ENCODE measurements at regions not wholly inside any gene's neighbourhood (a gene's known extent, or its start where the extent isn't known, plus 50 kb on each side); places are given as distances from the start of the nearest gene placed in this dataset.

DNA sequence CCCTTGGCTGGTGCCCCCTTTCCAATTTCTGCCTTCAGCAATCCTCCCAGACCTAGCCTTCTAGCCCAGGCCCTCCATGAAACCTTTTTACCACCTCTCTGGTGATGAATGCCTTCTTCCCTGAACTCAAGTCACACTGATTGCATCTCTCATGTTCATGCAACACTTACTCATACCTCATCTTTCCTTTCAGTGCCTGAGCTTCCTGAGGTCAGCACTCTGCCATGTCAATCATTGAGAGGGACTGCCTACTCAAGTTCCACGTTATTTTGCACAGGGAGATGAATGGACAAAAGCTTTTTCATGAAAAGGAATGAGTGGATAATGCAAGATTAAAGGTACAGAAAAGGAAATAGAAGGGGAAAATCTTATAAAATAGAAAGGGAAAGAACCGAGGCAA, 60.1 kb upstream of the PLEKHG1 start:
- H3K9me3 Mint-ChIP-seq: no peaks in the 10 kb centered on the region
- H3K27ac Mint-ChIP-seq: no peak overlapping the region
- H3K4me3 Mint-ChIP-seq: no peak overlapping the region
- H3K36me3 Mint-ChIP-seq: no peaks in the 10 kb centered on the region
- peaks cover 5% of the 10 kb centered on the region for H3K4me1 Mint-ChIP-seq
- peaks cover 17% of the 10 kb centered on the region for H3K27me3 Mint-ChIP-seq
- DNase-seq: no peak

DNA sequence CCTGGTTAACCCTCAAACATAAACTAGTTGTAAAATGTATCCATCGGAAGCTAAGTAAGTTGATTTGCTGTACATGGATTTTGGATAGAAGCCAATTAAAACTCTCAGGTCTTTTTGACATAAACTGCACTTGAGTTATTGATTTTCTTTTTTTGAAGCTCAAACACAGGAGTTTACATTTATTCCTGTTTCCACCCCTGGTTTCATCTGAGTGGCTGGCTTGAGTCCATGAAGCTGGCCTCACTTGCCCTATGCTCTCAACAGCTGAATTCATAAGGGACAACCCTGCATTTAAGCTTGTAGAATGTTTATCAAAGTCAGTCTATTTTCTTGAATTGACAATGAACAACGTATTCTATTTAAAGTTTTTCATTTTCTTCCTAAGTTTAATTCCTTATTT, 58.1 kb upstream of the PLEKHG1 start:
- no peak overlapping the region for H3K27ac Mint-ChIP-seq
- no peaks in the 10 kb centered on the region for H3K9me3 Mint-ChIP-seq
- no peak overlapping the region for H3K4me3 Mint-ChIP-seq
- peaks cover 8% of the 10 kb centered on the region for H3K4me1 Mint-ChIP-seq
- H3K36me3 Mint-ChIP-seq: no peaks in the 10 kb centered on the region
- no peak for DNase-seq
- peaks cover 27% of the 10 kb centered on the region for H3K27me3 Mint-ChIP-seq

DNA sequence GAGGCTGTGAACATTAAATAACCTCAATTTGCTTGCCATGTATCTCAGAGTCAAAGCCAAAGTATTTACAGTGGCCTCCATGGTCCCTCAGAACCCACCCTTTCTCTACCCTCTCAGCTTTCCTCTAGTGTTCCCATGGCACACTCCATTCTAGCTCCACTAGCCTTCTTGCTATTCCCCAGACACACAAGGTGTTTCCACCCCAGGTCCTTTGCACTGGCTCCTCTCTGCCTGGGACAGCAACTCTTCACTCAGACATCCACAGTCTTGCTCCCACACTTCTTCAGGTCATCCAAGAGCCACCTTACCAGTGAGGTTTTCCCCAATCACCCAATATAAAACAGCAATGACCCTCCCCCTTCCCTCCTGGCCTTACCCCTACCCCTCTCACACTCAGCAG, 56.5 kb upstream of the PLEKHG1 start:
- Mint-ChIP-seq H3K4me3 (no peak overlapping the region), H3K4me1 (peaks cover 8% of the 10 kb centered on the region), H3K36me3 (no peaks in the 10 kb centered on the region), H3K9me3 (no peaks in the 10 kb centered on the region), H3K27me3 (peaks cover 35% of the 10 kb centered on the region), H3K27ac (no peak overlapping the region)
- DNase-seq: no peak

DNA sequence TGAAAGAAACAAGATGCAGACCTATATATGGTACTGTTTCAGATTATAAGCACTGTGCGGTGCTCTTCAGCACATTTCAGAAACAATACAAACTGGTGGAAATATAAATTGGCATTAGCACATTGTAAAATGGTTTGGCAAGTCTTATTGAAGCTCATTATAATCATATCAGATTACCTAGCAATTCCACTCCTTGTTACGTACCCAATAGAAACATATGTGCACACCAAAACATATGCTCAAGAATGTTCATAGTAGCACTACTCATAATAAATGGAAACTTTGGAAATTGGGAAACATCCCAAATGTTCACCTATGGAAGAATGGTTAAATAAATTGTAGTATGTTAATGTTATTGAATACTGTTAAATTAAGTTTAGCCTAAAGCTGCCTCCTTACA, 54.9 kb upstream of the PLEKHG1 start:
- DNase-seq: no peak
- Mint-ChIP-seq H3K27me3 (peaks cover 30% of the 10 kb centered on the region), H3K4me3 (no peak overlapping the region), H3K4me1 (peaks cover 5% of the 10 kb centered on the region), H3K27ac (no peak overlapping the region), H3K9me3 (no peaks in the 10 kb centered on the region), H3K36me3 (no peaks in the 10 kb centered on the region)

DNA sequence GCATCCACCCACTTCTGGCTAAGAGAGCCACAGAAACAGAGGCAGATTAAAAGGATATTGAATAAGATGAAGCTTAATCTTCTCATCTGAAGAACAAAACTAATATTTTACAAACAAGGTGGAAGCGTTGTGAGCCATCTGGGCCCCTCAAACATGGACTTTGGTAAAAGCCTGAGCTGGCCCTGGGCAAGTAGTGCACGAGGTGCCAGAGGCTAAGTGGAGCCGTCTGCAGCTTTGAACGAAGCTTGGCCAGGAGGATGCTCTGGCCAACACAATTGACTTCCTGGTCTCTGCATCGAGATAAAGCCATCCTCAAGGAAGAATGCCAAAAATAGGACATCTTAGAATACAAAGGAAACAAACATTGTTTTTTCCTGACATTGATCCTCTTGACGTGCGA, 53.2 kb upstream of the PLEKHG1 start:
- DNase-seq: no peak
- Mint-ChIP-seq H3K4me1 (peaks cover 5% of the 10 kb centered on the region), H3K9me3 (no peaks in the 10 kb centered on the region), H3K27me3 (peaks cover 30% of the 10 kb centered on the region), H3K36me3 (no peaks in the 10 kb centered on the region), H3K27ac (no peak overlapping the region), H3K4me3 (no peak overlapping the region)

DNA sequence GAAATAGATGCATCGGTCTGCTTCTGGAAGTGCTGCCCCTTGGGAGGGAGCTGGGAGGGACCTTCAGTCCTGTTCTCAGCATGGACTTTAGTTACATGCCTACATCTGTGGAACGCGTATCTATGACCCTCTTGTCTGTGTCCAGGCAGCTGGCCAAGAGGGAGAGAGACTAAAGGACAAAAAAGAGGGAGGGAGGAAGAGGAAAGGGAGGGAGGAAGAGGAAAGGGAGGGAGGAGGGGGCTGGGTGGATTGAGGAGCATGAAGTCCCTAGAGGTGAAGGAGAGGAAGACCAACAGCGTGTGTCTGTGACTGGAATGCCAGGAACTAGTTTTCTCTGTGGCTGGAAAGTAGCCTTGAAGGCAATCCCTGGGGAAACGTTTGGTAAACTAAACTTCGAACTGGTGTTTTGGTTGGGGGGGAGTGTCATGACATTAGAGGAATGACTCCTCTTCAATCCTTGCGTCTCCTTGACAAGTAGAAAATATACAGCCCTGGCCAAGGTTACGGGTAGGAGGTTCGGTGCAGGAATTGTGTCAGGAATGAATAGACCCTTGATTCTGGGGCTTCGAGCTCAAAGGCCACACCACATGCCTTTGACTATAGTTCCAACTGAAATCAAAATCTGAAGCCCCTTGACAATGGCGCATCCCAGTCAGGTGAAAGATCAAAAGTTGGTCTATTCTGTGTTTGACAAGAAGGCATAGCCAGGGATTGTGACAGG, 52.0 kb upstream of the PLEKHG1 start:
- H3K9me3 Mint-ChIP-seq: no peaks in the 10 kb centered on the region
- H3K27me3 Mint-ChIP-seq: peaks cover 30% of the 10 kb centered on the region
- DNase-seq: no peak
- H3K4me3 Mint-ChIP-seq: no peak overlapping the region
- H3K27ac Mint-ChIP-seq: no peak overlapping the region
- H3K36me3 Mint-ChIP-seq: no peaks in the 10 kb centered on the region
- peaks cover 5% of the 10 kb centered on the region for H3K4me1 Mint-ChIP-seq

DNA sequence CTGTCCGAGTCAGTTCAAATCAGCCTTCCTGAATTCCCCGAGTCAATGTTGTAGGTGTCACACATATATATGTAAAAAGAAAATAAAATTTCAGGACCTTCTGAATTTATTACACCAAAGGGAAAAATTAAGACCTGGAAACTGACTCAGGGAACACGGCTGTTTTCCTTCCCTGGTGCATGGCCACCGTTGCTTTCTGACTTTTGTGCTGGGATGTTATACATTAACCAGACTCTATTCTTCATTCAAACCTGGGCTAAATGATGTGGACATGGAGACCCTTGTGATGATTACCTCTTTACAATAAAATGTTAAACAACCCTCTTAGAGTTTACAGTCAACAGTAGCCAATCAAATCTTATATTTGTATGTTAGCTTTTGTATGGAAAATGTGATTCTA, 51.4 kb upstream of the PLEKHG1 start:
- Mint-ChIP-seq H3K4me1 (peaks cover 5% of the 10 kb centered on the region), H3K4me3 (no peak overlapping the region), H3K27me3 (peaks cover 27% of the 10 kb centered on the region), H3K27ac (no peak overlapping the region), H3K36me3 (no peaks in the 10 kb centered on the region), H3K9me3 (no peaks in the 10 kb centered on the region)
- DNase-seq: no peak

DNA sequence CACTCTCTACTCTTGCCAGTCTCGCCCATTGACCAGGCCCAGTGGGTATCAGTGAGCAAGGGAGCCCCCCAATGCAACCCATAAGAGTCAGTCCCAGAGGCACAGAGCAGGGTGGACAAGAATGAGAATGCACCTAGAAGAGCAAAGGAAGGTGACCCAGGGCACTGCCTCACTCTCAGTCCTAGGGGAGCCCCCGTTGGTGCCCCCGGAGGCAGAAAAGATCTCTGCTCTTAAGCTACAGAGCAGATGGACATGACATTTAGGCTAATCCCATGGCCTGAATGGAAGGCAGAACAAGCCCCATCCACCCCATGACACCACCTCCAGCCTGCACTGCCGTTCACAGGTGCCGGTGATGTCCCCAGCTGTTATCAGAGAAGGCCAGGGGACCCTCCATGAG, 50.7 kb upstream of the PLEKHG1 start:
- no peaks in the 10 kb centered on the region for H3K36me3 Mint-ChIP-seq
- no peak for DNase-seq
- no peak overlapping the region for H3K27ac Mint-ChIP-seq
- peaks cover 24% of the 10 kb centered on the region for H3K27me3 Mint-ChIP-seq
- peaks cover 5% of the 10 kb centered on the region for H3K4me1 Mint-ChIP-seq
- no peak overlapping the region for H3K4me3 Mint-ChIP-seq
- no peaks in the 10 kb centered on the region for H3K9me3 Mint-ChIP-seq

DNA sequence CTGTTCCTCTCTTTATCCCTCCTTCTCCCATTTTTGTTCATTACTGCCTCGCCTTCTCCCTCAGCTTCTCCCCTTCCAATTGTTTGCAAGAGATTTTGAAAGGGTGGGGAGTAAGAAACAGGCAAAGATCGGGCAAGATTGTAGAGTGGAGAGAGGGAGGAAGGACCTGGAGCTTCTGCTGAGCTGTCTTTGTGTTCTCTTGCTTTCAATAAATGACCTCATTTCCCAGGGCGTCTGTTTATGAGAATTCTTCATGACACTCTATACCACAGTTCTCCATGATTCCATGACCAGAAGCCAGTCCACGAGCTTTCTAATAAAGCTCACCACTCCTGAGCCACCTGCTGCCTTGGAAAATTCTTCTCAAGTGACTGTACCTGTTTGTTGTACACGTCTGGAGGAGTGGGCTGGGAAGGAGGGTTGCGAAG, 50.0 kb upstream of the PLEKHG1 start:
- no peak overlapping the region for H3K27ac Mint-ChIP-seq
- H3K36me3 Mint-ChIP-seq: no peaks in the 10 kb centered on the region
- H3K4me1 Mint-ChIP-seq: peaks cover 3% of the 10 kb centered on the region
- no peaks in the 10 kb centered on the region for H3K9me3 Mint-ChIP-seq
- H3K4me3 Mint-ChIP-seq: no peak overlapping the region
- DNase-seq: no peak
- H3K27me3 Mint-ChIP-seq: peaks cover 24% of the 10 kb centered on the region

Measured in activated naive CD8-positive, alpha-beta T cell treated with anti-CD3 and anti-CD28 coated beads for 36 hours (primary cell).